K562 (cell line): ENCODE measurements at regions not wholly inside any gene's neighbourhood (a gene's known extent, or its start where the extent isn't known, plus 50 kb on each side); places are given as distances from the start of the nearest gene placed in this dataset.

Source experiments
- ATF3 ChIP-seq, 2 experiments: fragments of 450-650 bp in 1 of 2; sonication (generic) in 1 of 2; formaldehyde crosslinking in 1 of 2; IDR thresholded peaks in 1 of 2; conservative IDR thresholded peaks in 1 of 2; 2 replicates each; pipeline versions ENCODE4 v1.6.1 to v1.8.1; 2016 to 2023; ENCODE audit warnings: mild to moderate bottlenecking in 2 of 2, moderate library complexity in 2 of 2, inconsistent platforms in 1 of 2, missing genetic modification reagents in 1 of 2
- CBFB ChIP-seq: sonication (generic); formaldehyde crosslinking; IDR thresholded peaks from 2 replicates; pipeline ENCODE4 v1.4.0; 2020; ENCODE audit warnings: mild to moderate bottlenecking, missing genetic modification reagents
- CBX2 ChIP-seq: fragments of 200-600 bp; sonication (generic); IDR thresholded peaks from one replicate; pipeline ENCODE4 v1.6.1; 2012; ENCODE audit warnings: mild to moderate bottlenecking, low read length, inconsistent platforms; ENCODE audit not compliant: insufficient read depth, poor library complexity, severe bottlenecking
- CREM ChIP-seq: IDR thresholded peaks from 2 replicates; pipeline ENCODE4 v1.6.1; 2014; ENCODE audit warnings: antibody characterized with exemption, low read depth
- E2F3 ChIP-seq: fragments of 250-450 bp; sonication (Bioruptor Pico); IDR thresholded peaks from 2 replicates; pipeline ENCODE4 v1.4.0; 2020; ENCODE audit warnings: mild to moderate bottlenecking
- ELF2 ChIP-seq: fragments of 250-450 bp; sonication (Bioruptor Pico); IDR thresholded peaks from 2 replicates; pipeline ENCODE4 v1.5.0; 2021; ENCODE audit warnings: mild to moderate bottlenecking
- ETS1 ChIP-seq: conservative IDR thresholded peaks from 2 replicates; pipeline ENCODE4 v1.6.1; 2011; ENCODE audit warnings: low read depth, mild to moderate bottlenecking, low read length; ENCODE audit not compliant: control insufficient read depth
- HNRNPUL1 ChIP-seq: fragments of 200-400 bp; formaldehyde crosslinking; IDR thresholded peaks from 2 replicates; pipeline ENCODE4 v1.6.1; 2017; ENCODE audit warnings: low read length
- MCM5 ChIP-seq: fragments of 450-650 bp; IDR thresholded peaks from 2 replicates; pipeline ENCODE4 v1.6.1; 2016; ENCODE audit warnings: low read depth
- MYNN ChIP-seq, 2 experiments: sonication (generic); formaldehyde crosslinking in 1 of 2; IDR thresholded peaks; 2 replicates each; pipeline versions ENCODE4 v1.5.0 to v1.6.1; 2016 to 2020; ENCODE audit warnings: antibody characterized with exemption in 1 of 2, missing genetic modification reagents in 1 of 2
- NFATC3 ChIP-seq: fragments of 450-650 bp; IDR thresholded peaks from 2 replicates; pipeline ENCODE4 v1.6.1; 2017; ENCODE audit warnings: mild to moderate bottlenecking
- NFRKB ChIP-seq: fragments of 450-650 bp; IDR thresholded peaks from 2 replicates; pipeline ENCODE4 v1.6.1; 2016; ENCODE audit warnings: low read depth
- NUFIP1 ChIP-seq: fragments of 450-650 bp; IDR thresholded peaks from 2 replicates; pipeline ENCODE4 v1.6.1; 2018; ENCODE audit not compliant: partially characterized antibody
- RNF2 ChIP-seq: sonication (generic); IDR thresholded peaks from 2 replicates; pipeline ENCODE4 v1.6.1; 2016
- TAF1 ChIP-seq: IDR thresholded peaks from 2 replicates; pipeline ENCODE4 v1.6.1; 2011; ENCODE audit warnings: mild to moderate bottlenecking, low read length, moderate library complexity; ENCODE audit not compliant: insufficient read depth, control insufficient read depth, severe bottlenecking; ENCODE audit errors: extremely low read depth
- TEAD1 ChIP-seq, 2 experiments: fragments of 450-650 bp in 1 of 2; sonication (generic) in 1 of 2; formaldehyde crosslinking; IDR thresholded peaks; 2 replicates each; pipeline versions ENCODE4 v1.4.0 to v1.8.0; 2020 to 2022; ENCODE audit warnings: mild to moderate bottlenecking in 2 of 2, missing genetic modification reagents in 1 of 2
- TFAP4 ChIP-seq: sonication (generic); formaldehyde crosslinking; IDR thresholded peaks from 2 replicates; pipeline ENCODE4 v1.8.0; 2022; ENCODE audit warnings: missing genetic modification reagents, mild to moderate bottlenecking, moderate library complexity, borderline replicate concordance
- THRA ChIP-seq: fragments of 450-650 bp; IDR thresholded peaks from 2 replicates; pipeline ENCODE4 v1.6.1; 2017; ENCODE audit warnings: mild to moderate bottlenecking, moderate library complexity
- VEZF1 ChIP-seq: fragments of 200-800 bp; sonication (Bioruptor generic); IDR thresholded peaks from 2 replicates; pipeline ENCODE4 v1.6.1; 2017; ENCODE audit warnings: missing genetic modification characterization, missing compliant biosample characterization
- ZNF174 ChIP-seq: fragments of 250-450 bp; sonication (Bioruptor Pico); IDR thresholded peaks from 2 replicates; pipeline ENCODE4 v1.4.0; 2020; ENCODE audit warnings: mild to moderate bottlenecking
- ZNF316 ChIP-seq: fragments of 450-650 bp; IDR thresholded peaks from 2 replicates; pipeline ENCODE4 v1.6.1; 2016
- ZNF57 ChIP-seq: fragments of 450-650 bp; formaldehyde crosslinking; IDR thresholded peaks from 2 replicates; pipeline ENCODE4 v1.4.0; 2020; ENCODE audit warnings: mild to moderate bottlenecking, moderate library complexity
- ZNF76 ChIP-seq: fragments of 250-450 bp; sonication (Bioruptor Pico); IDR thresholded peaks from 2 replicates; pipeline ENCODE4 v1.4.0; 2020; ENCODE audit warnings: mild to moderate bottlenecking, moderate library complexity, borderline replicate concordance

- TF ChIP-seq THRA: no peak
- TF ChIP-seq E2F3 (CRISPR knock-in tag): no peak
- no peak for TF ChIP-seq CBX2
- no peak for TF ChIP-seq ZNF174 (CRISPR knock-in tag)
- no peak for TF ChIP-seq TAF1
- peak; percentile 85; the same call in 1 of the 2 replicates for TF ChIP-seq MYNN (IDR thresholded peaks at IDR 0.05)
- no peak for TF ChIP-seq MYNN (CRISPR knock-in tag; IDR thresholded peaks at IDR 0.05)
- peak; percentile 44; the same call in 1 of the 2 replicates for TF ChIP-seq VEZF1 (CRISPR knock-in tag)
- no peak for TF ChIP-seq MCM5
- TF ChIP-seq CBFB: no peak
- peak; percentile 49 for TF ChIP-seq NUFIP1
- TF ChIP-seq NFATC3: peak; percentile 76; the same call in 1 of the 2 replicates
- TF ChIP-seq TEAD1 (CRISPR knock-in tag; IDR thresholded peaks at IDR 0.05): peak; percentile 68 to 96; a peak in 3 of 4 replicates
- TF ChIP-seq ZNF57 (CRISPR knock-in tag): no peak
- peak; percentile 68 for TF ChIP-seq ATF3 (IDR thresholded peaks at IDR 0.05)
- no peak for TF ChIP-seq ATF3 (CRISPR knock-in tag; conservative IDR thresholded peaks at IDR 0.05)
- TF ChIP-seq TFAP4 (CRISPR knock-in tag): no peak
- TF ChIP-seq RNF2: peak; percentile 89; the same call in 1 of the 2 replicates
- TF ChIP-seq ZNF76 (CRISPR knock-in tag): no peak
- TF ChIP-seq HNRNPUL1: no peak
- peak; percentile 57; the same call in 1 of the 2 replicates for TF ChIP-seq CREM
- TF ChIP-seq ELF2 (CRISPR knock-in tag): no peak
- 0 out of 2 replicates have a peak, but pooled peaks have one; percentile 45 for TF ChIP-seq NFRKB
- no peak for TF ChIP-seq ZNF316
- no peak for TF ChIP-seq ETS1
These were observed 620.4 kb upstream of the NR2F2 start (continued) for GRCh38 chr15:95709959-95710695.
